ENCODE measurements at regions not wholly inside any gene's neighbourhood (a gene's known extent, or its start where the extent isn't known, plus 50 kb on each side); places are given as distances from the start of the nearest gene placed in this dataset.

DNA sequence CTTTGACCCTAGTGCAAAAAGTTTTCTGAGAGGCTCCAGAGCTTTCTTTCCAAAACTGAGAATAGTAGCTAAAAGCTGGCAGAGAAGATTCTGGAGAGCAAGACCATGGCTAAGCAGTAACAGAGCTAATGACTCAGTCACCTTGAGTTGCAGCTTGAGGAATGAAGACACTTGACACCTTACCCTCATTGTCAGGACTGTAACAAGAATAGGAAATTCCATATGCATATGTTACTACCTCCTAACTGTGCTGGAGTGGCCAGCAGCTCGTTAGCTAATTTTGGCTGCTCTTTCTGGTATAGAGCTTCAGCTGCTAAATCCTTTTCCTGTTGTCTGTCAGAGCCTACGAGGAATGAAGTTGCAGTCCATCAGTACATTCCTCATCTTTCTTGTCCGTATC, 68.6 kb upstream of the LHCGR start:
- TF ChIP-seq CTCF (IDR thresholded peaks at IDR 0.05): no peak
- no peak for TF ChIP-seq POLR2AphosphoS5 (IDR thresholded peaks at IDR 0.05; ENCODE audit: low read depth, low read length)
